ENCODE measurements at regions not wholly inside any gene's neighbourhood (a gene's known extent, or its start where the extent isn't known, plus 50 kb on each side); places are given as distances from the start of the nearest gene placed in this dataset.

DNA sequence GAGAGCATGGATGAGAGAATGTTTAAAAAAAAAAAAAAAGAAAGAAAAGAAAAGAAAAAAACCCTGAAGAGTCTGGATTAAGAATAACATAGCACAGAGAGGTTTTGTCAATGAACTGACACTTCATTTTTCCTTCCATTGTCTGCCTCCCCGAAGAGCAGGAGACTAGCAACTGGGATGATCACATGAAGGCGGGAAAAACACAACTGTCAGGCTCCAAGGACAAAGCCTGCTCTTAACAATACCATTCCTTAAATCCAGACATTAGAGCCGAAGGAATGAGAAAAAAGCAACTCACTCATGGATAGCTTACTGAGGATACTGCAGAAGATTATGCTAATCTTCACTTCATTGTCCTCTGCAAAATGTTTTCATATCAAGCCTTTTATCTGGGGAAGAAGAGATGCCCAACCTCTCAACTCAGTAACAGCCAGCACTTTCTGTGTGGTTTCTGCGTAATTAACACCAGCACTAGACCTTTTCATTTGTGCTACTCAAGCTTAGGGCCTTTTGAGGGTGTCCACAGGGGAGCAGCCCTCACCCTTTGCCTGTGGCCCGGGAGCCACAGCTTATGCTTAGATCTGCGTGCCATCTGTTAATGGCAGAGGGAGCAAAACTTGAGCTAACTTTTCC, 182.3 kb downstream of the BARHL2 start:
- dilution Hi-C loops (cut with MboI; ENCODE audit: extremely low pct_ligation_motif_present, low sequenced_read_pairs), result no loop called here
- Histone ChIP-seq H3K9me1 (replicated peaks; ENCODE audit: control insufficient read depth, extremely low read depth, insufficient read depth, low read length) (no peaks in the 10 kb centered on the region), H2AFZ (ENCODE audit: low read depth, low read length) (no peak overlapping the region), H3K36me3 (ENCODE audit: control insufficient read depth in 2 of 2, extremely low read depth in 1 of 2, insufficient read depth in 2 of 2, low read length in 2 of 2) (no peaks in the 10 kb centered on the region), H3K9me3 (replicated peaks; ENCODE audit: control insufficient read depth, insufficient read depth, low read length) (no peaks in the 10 kb centered on the region), H3K9ac (replicated peaks; ENCODE audit: extremely low read depth, insufficient read depth, low read length) (no peak overlapping the region), H3K4me3 (replicated peaks in 1 of 3; ENCODE audit: insufficient read depth in 1 of 3, low read depth in 1 of 3, low read length in 3 of 3) (no peak overlapping the region), H4K20me1 (replicated peaks; ENCODE audit: control insufficient read depth, extremely low read depth, insufficient read depth, low read length) (no peaks in the 10 kb centered on the region), H3K4me1 (ENCODE audit: control insufficient read depth, extremely low read depth, insufficient read depth, low read length) (no peaks in the 10 kb centered on the region), H3K27me3 (ENCODE audit: control insufficient read depth in 2 of 2, insufficient read depth in 2 of 2, low read length in 2 of 2) (no peaks in the 10 kb centered on the region), H3K4me2 (ENCODE audit: insufficient read depth, low read length) (no peak overlapping the region), H3K27ac (ENCODE audit: insufficient read depth, low read depth, low read length) (no peak overlapping the region), H3K79me2 (ENCODE audit: control insufficient read depth, insufficient read depth, low read length) (no peaks in the 10 kb centered on the region)
- BruUV-seq (replicated peaks), result no TSS peak
- POLR2A ChIA-PET, result no interaction called here
- CTCF ChIA-PET, result no interaction called here
- DNase-seq (ENCODE audit: low read depth, low spot score) (no peak), FAIRE-seq (no peak)
- intact Hi-C loops (cut with micrococcal nuclease), result no loop called here
- no peak for TF ChIP-seq JUN (IDR thresholded peaks at IDR 0.05; ENCODE audit: borderline replicate concordance, insufficient read depth, insufficient read length, low read depth)
- TF ChIP-seq POLR2AphosphoS5 (IDR thresholded peaks at IDR 0.05; ENCODE audit: insufficient read depth, low read depth, low read length), result no peak
- TF ChIP-seq, protein P1, sequence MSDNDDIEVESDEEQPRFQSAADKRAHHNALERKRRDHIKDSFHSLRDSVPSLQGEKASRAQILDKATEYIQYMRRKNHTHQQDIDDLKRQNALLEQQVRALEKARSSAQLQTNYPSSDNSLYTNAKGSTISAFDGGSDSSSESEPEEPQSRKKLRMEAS (IDR thresholded peaks at IDR 0.05; ENCODE audit: insufficient read depth, insufficient read length), result no peak
- TF ChIP-seq GATA2 (IDR thresholded peaks at IDR 0.05; ENCODE audit: insufficient read depth, insufficient read length, low read depth, low read length), result no peak
- TF ChIP-seq EZH2 (IDR thresholded peaks at IDR 0.05; ENCODE audit: borderline replicate concordance, low read depth, low read length, severe bottlenecking), result no peak
- TF ChIP-seq, protein P2, sequence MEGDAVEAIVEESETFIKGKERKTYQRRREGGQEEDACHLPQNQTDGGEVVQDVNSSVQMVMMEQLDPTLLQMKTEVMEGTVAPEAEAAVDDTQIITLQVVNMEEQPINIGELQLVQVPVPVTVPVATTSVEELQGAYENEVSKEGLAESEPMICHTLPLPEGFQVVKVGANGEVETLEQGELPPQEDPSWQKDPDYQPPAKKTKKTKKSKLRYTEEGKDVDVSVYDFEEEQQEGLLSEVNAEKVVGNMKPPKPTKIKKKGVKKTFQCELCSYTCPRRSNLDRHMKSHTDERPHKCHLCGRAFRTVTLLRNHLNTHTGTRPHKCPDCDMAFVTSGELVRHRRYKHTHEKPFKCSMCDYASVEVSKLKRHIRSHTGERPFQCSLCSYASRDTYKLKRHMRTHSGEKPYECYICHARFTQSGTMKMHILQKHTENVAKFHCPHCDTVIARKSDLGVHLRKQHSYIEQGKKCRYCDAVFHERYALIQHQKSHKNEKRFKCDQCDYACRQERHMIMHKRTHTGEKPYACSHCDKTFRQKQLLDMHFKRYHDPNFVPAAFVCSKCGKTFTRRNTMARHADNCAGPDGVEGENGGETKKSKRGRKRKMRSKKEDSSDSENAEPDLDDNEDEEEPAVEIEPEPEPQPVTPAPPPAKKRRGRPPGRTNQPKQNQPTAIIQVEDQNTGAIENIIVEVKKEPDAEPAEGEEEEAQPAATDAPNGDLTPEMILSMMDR (IDR thresholded peaks at IDR 0.05; ENCODE audit: extremely low read depth in 1 of 2, insufficient read depth in 1 of 2, low read depth in 1 of 2, low read length in 2 of 2), result no peak
- no peak for TF ChIP-seq POLR2A (IDR thresholded peaks at IDR 0.05; ENCODE audit: low read depth, low read length)
- no peak for TF ChIP-seq FOS (IDR thresholded peaks at IDR 0.05; ENCODE audit: borderline replicate concordance, insufficient read depth, low read length)
- no peak for TF ChIP-seq MYC (IDR thresholded peaks at IDR 0.05; ENCODE audit: low read depth, low read length)

Measured in endothelial cell of umbilical vein (primary cell).